ENCODE measurements at regions not wholly inside any gene's neighbourhood (a gene's known extent, or its start where the extent isn't known, plus 50 kb on each side); places are given as distances from the start of the nearest gene placed in this dataset.
A peak's percentile ranks its signal among the peaks of the same experiment; 100 is the strongest.
"Not testable (repeated sequence)": the region's sequence is repeated elsewhere in the genome, so short reads cannot be mapped to it uniquely, and the experiment has no call there.

DNA sequence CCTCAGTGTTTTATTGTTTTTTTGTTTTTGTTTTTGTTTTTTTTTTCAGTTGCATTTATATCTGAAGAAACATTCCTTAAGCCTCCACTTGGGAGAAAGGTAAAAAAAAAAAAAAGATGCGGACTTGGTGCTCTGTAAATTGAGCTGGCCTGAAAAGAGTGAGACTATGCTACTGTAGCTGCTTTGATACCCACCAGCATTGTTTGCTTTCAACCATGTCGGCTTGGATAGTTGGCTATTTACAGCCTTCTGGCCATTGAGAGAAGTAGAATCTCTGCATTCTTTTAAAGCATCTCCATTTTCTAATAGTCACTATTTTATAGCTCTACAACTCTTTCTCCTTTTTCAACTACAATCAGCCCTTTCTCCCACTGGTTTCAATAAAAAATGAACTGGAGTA, 149.6 kb downstream of the ZIC4 start:
- Histone ChIP-seq H3K36me3 (ENCODE audit: control insufficient read depth in 1 of 2, insufficient read depth in 2 of 2, low read length in 1 of 2) (no peaks in the 10 kb centered on the region), H3K4me3 (ENCODE audit: low read length in 2 of 2) (no peak overlapping the region), H3K4me1 (ENCODE audit: control insufficient read depth in 1 of 2, insufficient read depth in 2 of 2, low read length in 2 of 2) (no peaks in the 10 kb centered on the region), H3K9me3 (ENCODE audit: control insufficient read depth, low read length) (no peaks in the 10 kb centered on the region), H3K27me3 (ENCODE audit: control insufficient read depth in 1 of 2, insufficient read depth in 2 of 2, low read length in 1 of 2) (no peaks in the 10 kb centered on the region), H3K27ac (ENCODE audit: low read depth in 1 of 2, low read length in 2 of 2) (no peak overlapping the region)
- DNase-seq (no peak), ATAC-seq (ENCODE audit: low FRiP score) (no peak)
- intact Hi-C loops (cut with DNase I) = no loop called here
- 58 to 65% methylated on average over 2 of the region's 2 CpGs for WGBS, 2 donors

DNA sequence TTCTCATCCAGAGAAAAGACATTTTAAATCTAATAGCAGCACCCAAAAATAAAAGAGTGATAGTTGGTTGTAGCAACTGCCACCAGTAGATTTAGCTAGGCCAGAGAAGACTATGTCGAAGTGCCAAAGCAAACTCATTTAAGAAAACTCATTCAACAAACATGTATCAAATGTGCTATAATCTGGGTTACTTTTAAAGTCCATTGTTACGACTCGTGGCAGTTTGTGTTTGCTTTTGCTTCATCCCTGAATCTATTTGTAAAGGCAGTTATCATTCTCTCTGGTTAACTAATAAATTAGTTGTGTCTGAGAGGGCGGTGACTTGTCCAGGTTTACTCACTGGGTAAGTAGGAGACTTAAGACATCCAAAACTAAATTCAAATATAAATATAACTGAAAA, 159.4 kb downstream of the ZIC4 start:
- ATAC-seq (ENCODE audit: low FRiP score) (no peak), DNase-seq (no peak)
- WGBS, 2 donors = 85 to 88% methylated on average over 4 of the region's 4 CpGs

DNA sequence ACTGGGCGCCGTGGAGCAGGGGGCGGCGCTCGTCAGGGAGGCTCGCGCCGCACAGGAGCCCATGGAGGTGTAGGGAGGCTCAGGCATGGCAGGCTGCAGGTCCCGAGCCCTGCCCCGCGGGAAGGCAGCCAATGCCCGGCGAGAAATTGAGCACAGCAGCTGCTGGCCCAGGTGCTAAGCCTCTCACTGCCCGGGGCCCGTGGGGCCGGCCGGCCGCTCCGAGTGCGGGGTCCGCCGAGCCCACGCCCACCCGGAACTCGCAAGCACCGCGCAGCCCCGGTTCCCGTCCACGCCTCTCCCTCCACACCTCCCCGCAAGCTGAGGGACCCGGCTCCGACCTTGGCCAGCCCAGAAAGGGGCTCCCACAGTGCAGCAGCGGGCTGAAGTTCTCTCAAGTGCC, 160.7 kb downstream of the ZIC4 start:
- H3K27me3 ChIP-seq (ENCODE audit: control insufficient read depth in 1 of 2, insufficient read depth in 2 of 2, low read length in 1 of 2); H3K4me1 ChIP-seq (ENCODE audit: control insufficient read depth in 1 of 2, insufficient read depth in 2 of 2, low read length in 2 of 2); ATAC-seq (ENCODE audit: low FRiP score); H3K4me3 ChIP-seq (ENCODE audit: low read length in 2 of 2); H3K27ac ChIP-seq (ENCODE audit: low read depth in 1 of 2, low read length in 2 of 2); H3K9me3 ChIP-seq (ENCODE audit: control insufficient read depth, low read length); intact Hi-C loops (cut with DNase I); H3K36me3 ChIP-seq (ENCODE audit: control insufficient read depth in 1 of 2, insufficient read depth in 2 of 2, low read length in 1 of 2): not testable (repeated sequence)
- DNase-seq = peak in 1 of 2 donors; percentile 65
- 94 to 95% methylated on average over 34 of the region's 34 CpGs for WGBS, 2 donors

More for the DNA sequence above, 159.4 kb downstream of the ZIC4 start:
- intact Hi-C loops (cut with DNase I) = no loop called here
- Histone ChIP-seq H3K4me3 (ENCODE audit: low read length in 2 of 2) (no peak overlapping the region), H3K36me3 (ENCODE audit: control insufficient read depth in 1 of 2, insufficient read depth in 2 of 2, low read length in 1 of 2) (no peaks in the 10 kb centered on the region), H3K9me3 (ENCODE audit: control insufficient read depth, low read length) (no peaks in the 10 kb centered on the region), H3K4me1 (ENCODE audit: control insufficient read depth in 1 of 2, insufficient read depth in 2 of 2, low read length in 2 of 2) (no peaks in the 10 kb centered on the region), H3K27ac (ENCODE audit: low read depth in 1 of 2, low read length in 2 of 2) (no peak overlapping the region), H3K27me3 (ENCODE audit: control insufficient read depth in 1 of 2, insufficient read depth in 2 of 2, low read length in 1 of 2) (no peaks in the 10 kb centered on the region)

DNA sequence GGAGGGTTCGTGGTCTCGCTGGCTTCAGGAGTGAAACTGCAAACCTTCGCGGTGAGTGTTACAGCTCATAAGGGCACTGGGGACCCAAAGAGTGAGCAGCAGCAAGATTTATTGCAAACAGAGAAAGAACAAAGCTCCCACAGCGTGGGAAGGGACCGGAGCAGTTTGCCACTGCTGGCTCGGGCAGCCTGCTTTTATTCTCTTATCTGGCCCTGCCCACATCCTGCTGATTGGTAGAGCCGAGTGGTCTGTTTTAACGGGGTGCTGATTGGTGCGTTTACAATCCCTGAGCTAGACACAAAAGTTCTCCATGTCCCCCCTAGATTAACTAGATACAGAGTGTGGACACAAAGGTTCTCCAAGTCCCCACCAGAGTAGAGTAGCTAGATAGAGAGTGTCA, 161.3 kb downstream of the ZIC4 start:
- 79 to 80% methylated on average over 10 of the region's 10 CpGs for WGBS, 2 donors

DNA sequence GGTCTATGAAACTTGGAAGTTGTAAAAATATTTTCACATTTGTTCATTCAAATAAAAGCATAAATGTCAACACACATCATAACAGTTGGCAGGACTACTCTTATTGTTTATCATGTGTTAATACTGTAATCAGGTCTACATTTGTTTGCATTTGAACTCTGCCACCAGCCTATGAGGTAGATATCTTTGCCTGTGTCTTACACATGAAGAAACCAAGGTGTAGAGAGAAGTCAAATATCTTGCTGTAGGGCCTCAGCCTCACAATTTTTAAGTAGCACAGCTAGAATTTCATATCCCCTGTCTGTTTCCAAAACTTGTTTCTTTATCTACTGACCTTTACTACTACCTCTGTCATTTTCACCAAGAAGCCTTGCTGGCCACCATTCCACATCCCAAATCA, 161.9 kb downstream of the ZIC4 start:
- no peaks in the 10 kb centered on the region for H3K9me3 ChIP-seq (ENCODE audit: control insufficient read depth, low read length)
- H3K4me1 ChIP-seq (ENCODE audit: control insufficient read depth in 1 of 2, insufficient read depth in 2 of 2, low read length in 2 of 2) = no peaks in the 10 kb centered on the region
- H3K4me3 ChIP-seq (ENCODE audit: low read length in 2 of 2) = no peak overlapping the region
- DNase-seq (no peak), ATAC-seq (ENCODE audit: low FRiP score) (no peak)
- H3K36me3 ChIP-seq (ENCODE audit: control insufficient read depth in 1 of 2, insufficient read depth in 2 of 2, low read length in 1 of 2) = no peaks in the 10 kb centered on the region
- intact Hi-C loops (cut with DNase I) = no loop called here
- no peak overlapping the region for H3K27ac ChIP-seq (ENCODE audit: low read depth in 1 of 2, low read length in 2 of 2)
- H3K27me3 ChIP-seq (ENCODE audit: control insufficient read depth in 1 of 2, insufficient read depth in 2 of 2, low read length in 1 of 2) = no peaks in the 10 kb centered on the region

More for the DNA sequence above, 161.3 kb downstream of the ZIC4 start:
- DNase-seq; H3K36me3 ChIP-seq (ENCODE audit: control insufficient read depth in 1 of 2, insufficient read depth in 2 of 2, low read length in 1 of 2); H3K27ac ChIP-seq (ENCODE audit: low read depth in 1 of 2, low read length in 2 of 2); H3K27me3 ChIP-seq (ENCODE audit: control insufficient read depth in 1 of 2, insufficient read depth in 2 of 2, low read length in 1 of 2); ATAC-seq (ENCODE audit: low FRiP score); H3K9me3 ChIP-seq (ENCODE audit: control insufficient read depth, low read length); H3K4me1 ChIP-seq (ENCODE audit: control insufficient read depth in 1 of 2, insufficient read depth in 2 of 2, low read length in 2 of 2); intact Hi-C loops (cut with DNase I); H3K4me3 ChIP-seq (ENCODE audit: low read length in 2 of 2): not testable (repeated sequence)

DNA sequence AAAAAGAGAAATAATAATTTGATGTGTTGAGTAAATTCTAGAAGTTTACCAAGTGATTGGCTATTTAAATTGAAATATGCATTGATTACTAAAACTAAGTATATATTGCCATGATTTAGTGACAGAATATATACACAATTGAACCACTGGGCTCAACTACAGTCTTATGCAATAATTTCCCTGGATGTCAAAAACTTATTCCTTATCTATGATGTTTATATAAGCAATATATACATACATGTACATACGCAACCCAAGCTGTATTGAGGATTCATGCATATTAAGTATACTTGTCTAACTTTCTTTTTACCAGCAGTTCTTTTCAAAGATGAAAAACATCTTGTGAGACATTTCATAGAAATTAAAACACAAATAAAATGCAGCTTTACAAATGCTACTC, 165.8 kb downstream of the ZIC4 start:
- H3K4me3 ChIP-seq (ENCODE audit: low read length in 2 of 2) = no peak overlapping the region
- no peaks in the 10 kb centered on the region for H3K36me3 ChIP-seq (ENCODE audit: control insufficient read depth in 1 of 2, insufficient read depth in 2 of 2, low read length in 1 of 2)
- intact Hi-C loops (cut with DNase I) = no loop called here
- DNase-seq = no peak
- no peaks in the 10 kb centered on the region for H3K27me3 ChIP-seq (ENCODE audit: control insufficient read depth in 1 of 2, insufficient read depth in 2 of 2, low read length in 1 of 2)
- no peaks in the 10 kb centered on the region for H3K4me1 ChIP-seq (ENCODE audit: control insufficient read depth in 1 of 2, insufficient read depth in 2 of 2, low read length in 2 of 2)
- H3K27ac ChIP-seq (ENCODE audit: low read depth in 1 of 2, low read length in 2 of 2) = no peak overlapping the region
- no peak for ATAC-seq (ENCODE audit: low FRiP score)
- 74 to 78% methylated on average over 1 of the region's 1 CpG for WGBS, 2 donors
- H3K9me3 ChIP-seq (ENCODE audit: control insufficient read depth, low read length) = no peaks in the 10 kb centered on the region

DNA sequence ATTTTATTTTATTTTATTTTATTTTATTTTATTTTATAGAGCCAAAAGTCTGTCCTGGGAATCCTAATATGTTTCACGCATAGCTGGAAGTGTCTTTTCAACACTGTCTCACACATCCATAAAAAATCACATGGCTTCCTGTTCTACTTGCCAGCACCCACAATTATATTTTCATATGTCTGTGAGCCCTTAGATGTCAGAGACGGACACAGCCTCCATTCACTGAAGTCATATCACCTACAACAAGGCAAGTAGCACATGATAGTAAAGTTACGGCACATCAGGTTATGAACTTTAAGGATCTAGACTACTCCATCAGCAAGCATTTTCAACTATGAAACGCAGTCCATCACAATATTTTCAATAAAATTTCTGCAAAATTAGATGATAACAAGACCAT, 168.4 kb downstream of the ZIC4 start:
- DNase-seq (no peak), ATAC-seq (ENCODE audit: low FRiP score) (no peak)
- Histone ChIP-seq H3K36me3 (ENCODE audit: control insufficient read depth in 1 of 2, insufficient read depth in 2 of 2, low read length in 1 of 2) (no peaks in the 10 kb centered on the region), H3K4me1 (ENCODE audit: control insufficient read depth in 1 of 2, insufficient read depth in 2 of 2, low read length in 2 of 2) (no peaks in the 10 kb centered on the region), H3K27me3 (ENCODE audit: control insufficient read depth in 1 of 2, insufficient read depth in 2 of 2, low read length in 1 of 2) (peaks cover 0 to 1% of the 10 kb centered on the region in 2 donors), H3K4me3 (ENCODE audit: low read length in 2 of 2) (no peak overlapping the region), H3K9me3 (ENCODE audit: control insufficient read depth, low read length) (no peaks in the 10 kb centered on the region), H3K27ac (ENCODE audit: low read depth in 1 of 2, low read length in 2 of 2) (no peak overlapping the region)
- intact Hi-C loops (cut with DNase I) = no loop called here
- 50 to 60% methylated on average over 4 of the region's 4 CpGs for WGBS, 2 donors

DNA sequence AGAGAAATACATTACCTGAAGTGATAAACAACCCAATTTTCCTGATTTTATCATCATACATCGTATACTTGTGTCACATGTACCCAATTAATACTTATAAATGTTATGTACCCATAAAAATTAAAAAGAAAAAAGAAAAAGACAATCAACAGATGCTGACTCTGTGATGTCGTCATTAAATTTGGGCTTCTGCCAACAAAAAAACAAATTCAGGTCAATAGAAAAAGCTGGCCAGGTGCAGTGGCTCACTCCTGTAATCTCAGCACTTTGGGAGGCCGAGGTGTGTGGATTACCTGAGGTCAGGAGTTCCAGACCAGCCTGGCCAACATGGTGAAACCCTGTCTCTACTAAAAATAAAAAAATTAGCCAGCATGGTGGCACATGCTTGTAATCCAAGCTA, 174.4 kb downstream of the ZIC4 start:
- intact Hi-C loops (cut with DNase I) = loop anchor here in 1 of 2 donors (1.0 kb wide), 1 partner anchor 9 kb away; no protein-coding TSS in a partner anchor
- ATAC-seq (ENCODE audit: low FRiP score); H3K4me3 ChIP-seq (ENCODE audit: low read length in 2 of 2); H3K4me1 ChIP-seq (ENCODE audit: control insufficient read depth in 1 of 2, insufficient read depth in 2 of 2, low read length in 2 of 2); H3K36me3 ChIP-seq (ENCODE audit: control insufficient read depth in 1 of 2, insufficient read depth in 2 of 2, low read length in 1 of 2); H3K27me3 ChIP-seq (ENCODE audit: control insufficient read depth in 1 of 2, insufficient read depth in 2 of 2, low read length in 1 of 2); DNase-seq; H3K9me3 ChIP-seq (ENCODE audit: control insufficient read depth, low read length); H3K27ac ChIP-seq (ENCODE audit: low read depth in 1 of 2, low read length in 2 of 2): not testable (repeated sequence)
- 75 to 78% methylated on average over 3 of the region's 3 CpGs for WGBS, 2 donors

DNA sequence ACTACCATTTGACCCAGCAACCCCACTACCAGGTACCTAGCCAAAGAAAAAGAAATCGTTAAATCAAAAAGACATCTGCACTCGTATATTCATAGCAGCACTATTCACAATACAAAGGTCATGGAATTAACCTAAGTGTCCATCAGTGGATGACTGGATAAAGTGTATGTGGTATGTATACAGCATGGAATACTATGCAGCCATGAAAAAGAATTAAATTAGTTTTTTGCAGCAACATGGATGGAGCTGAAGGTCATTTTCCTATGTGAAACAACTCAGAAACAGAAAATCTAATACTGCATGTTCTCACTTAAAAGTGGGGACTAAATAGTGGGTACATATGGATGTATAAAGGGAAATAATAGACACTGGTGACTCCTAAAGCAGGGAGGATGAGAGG, 175.2 kb downstream of the ZIC4 start:
- Histone ChIP-seq H3K27ac (ENCODE audit: low read depth in 1 of 2, low read length in 2 of 2) (no peak overlapping the region), H3K36me3 (ENCODE audit: control insufficient read depth in 1 of 2, insufficient read depth in 2 of 2, low read length in 1 of 2) (no peaks in the 10 kb centered on the region), H3K9me3 (ENCODE audit: control insufficient read depth, low read length) (no peaks in the 10 kb centered on the region), H3K4me1 (ENCODE audit: control insufficient read depth in 1 of 2, insufficient read depth in 2 of 2, low read length in 2 of 2) (no peaks in the 10 kb centered on the region), H3K27me3 (ENCODE audit: control insufficient read depth in 1 of 2, insufficient read depth in 2 of 2, low read length in 1 of 2) (peaks cover 0 to 1% of the 10 kb centered on the region in 2 donors), H3K4me3 (ENCODE audit: low read length in 2 of 2) (no peak overlapping the region)
- WGBS, 2 donors = 95 to 100% methylated on average over 2 of the region's 2 CpGs
- intact Hi-C loops (cut with DNase I) = loop anchor here in 1 of 2 donors (1.0 kb wide), 1 partner anchor 8 kb away; no protein-coding TSS in a partner anchor
- ATAC-seq (ENCODE audit: low FRiP score) = no peak
- DNase-seq = no peak

Data from aorta (tissue), 5 donors.